ENCODE measurements at regions not wholly inside any gene's neighbourhood (a gene's known extent, or its start where the extent isn't known, plus 50 kb on each side); places are given as distances from the start of the nearest gene placed in this dataset.

DNA sequence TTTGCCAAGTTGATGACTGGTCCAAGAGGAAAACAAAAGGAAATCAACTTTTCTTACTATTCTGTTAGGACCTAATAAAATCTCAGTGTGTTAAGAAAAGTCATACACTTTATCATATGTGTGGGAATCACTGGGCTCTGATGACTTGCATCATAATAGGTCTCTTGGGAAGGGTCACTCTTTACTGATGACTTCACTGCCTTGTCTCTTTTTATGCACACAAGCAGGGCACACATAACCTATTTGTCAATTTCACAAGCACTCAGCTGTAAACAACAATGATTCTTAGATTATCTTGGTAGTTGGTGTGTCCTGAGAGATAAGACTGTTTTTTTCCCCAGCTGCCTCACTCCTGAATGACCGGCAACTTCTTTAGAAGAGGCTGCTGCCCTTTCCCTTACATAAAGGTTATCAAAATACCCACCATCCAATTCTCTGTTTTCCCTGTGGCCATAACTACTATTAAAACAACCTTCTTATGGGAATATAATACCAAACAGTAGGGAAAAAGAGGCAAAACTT, 50.9 kb upstream of the INSM2 start (continued):
- TF ChIP-seq EZH2 (IDR thresholded peaks at IDR 0.05; ENCODE audit: low read depth, unreplicated experiment) (no peak), ZNF114 (CRISPR knock-in tag; IDR thresholded peaks at IDR 0.05) (no peak), EZH2phosphoT487 (IDR thresholded peaks at IDR 0.05; ENCODE audit: unreplicated experiment) (no peak)
- TF ChIP-seq, protein P1, sequence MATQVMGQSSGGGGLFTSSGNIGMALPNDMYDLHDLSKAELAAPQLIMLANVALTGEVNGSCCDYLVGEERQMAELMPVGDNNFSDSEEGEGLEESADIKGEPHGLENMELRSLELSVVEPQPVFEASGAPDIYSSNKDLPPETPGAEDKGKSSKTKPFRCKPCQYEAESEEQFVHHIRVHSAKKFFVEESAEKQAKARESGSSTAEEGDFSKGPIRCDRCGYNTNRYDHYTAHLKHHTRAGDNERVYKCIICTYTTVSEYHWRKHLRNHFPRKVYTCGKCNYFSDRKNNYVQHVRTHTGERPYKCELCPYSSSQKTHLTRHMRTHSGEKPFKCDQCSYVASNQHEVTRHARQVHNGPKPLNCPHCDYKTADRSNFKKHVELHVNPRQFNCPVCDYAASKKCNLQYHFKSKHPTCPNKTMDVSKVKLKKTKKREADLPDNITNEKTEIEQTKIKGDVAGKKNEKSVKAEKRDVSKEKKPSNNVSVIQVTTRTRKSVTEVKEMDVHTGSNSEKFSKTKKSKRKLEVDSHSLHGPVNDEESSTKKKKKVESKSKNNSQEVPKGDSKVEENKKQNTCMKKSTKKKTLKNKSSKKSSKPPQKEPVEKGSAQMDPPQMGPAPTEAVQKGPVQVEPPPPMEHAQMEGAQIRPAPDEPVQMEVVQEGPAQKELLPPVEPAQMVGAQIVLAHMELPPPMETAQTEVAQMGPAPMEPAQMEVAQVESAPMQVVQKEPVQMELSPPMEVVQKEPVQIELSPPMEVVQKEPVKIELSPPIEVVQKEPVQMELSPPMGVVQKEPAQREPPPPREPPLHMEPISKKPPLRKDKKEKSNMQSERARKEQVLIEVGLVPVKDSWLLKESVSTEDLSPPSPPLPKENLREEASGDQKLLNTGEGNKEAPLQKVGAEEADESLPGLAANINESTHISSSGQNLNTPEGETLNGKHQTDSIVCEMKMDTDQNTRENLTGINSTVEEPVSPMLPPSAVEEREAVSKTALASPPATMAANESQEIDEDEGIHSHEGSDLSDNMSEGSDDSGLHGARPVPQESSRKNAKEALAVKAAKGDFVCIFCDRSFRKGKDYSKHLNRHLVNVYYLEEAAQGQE (IDR thresholded peaks at IDR 0.05; ENCODE audit: unreplicated experiment), result no peak

Data from GM23338 (cell line).